ENCODE measurements at regions not wholly inside any gene's neighbourhood (a gene's known extent, or its start where the extent isn't known, plus 50 kb on each side); places are given as distances from the start of the nearest gene placed in this dataset.

GRCh38 chr11:44376423-44376822 lies 66.5 kb upstream of the ALX4 start:
- no peak for DNase-seq
- Histone ChIP-seq H3K4me3 (ENCODE audit: low read depth, low read length) (no peak overlapping the region), H3K27me3 (replicated peaks) (no peaks in the 10 kb centered on the region), H3K36me3 (replicated peaks) (no peaks in the 10 kb centered on the region), H3K27ac (no peak overlapping the region)
- in situ Hi-C loops (cut with HindIII; ENCODE audit: low pct_ligation_motif_present, low sequenced_read_pairs), result no loop called here
- no peak for TF ChIP-seq CTCF (IDR thresholded peaks at IDR 0.05; ENCODE audit: low read depth, low read length, missing control alignments)

- no peaks in the 10 kb centered on the region for H3K27me3 ChIP-seq (replicated peaks)
- no peak overlapping the region for H3K4me3 ChIP-seq (ENCODE audit: low read depth, low read length)
- no peak for TF ChIP-seq CTCF (IDR thresholded peaks at IDR 0.05; ENCODE audit: low read depth, low read length, missing control alignments)
- no peak for DNase-seq
- H3K36me3 ChIP-seq (replicated peaks), result no peaks in the 10 kb centered on the region
- in situ Hi-C loops (cut with HindIII; ENCODE audit: low pct_ligation_motif_present, low sequenced_read_pairs), result no loop called here
- H3K27ac ChIP-seq, result no peak overlapping the region
Measured at GRCh38 chr11:44377121-44377520, 67.2 kb upstream of the ALX4 start.

- no peak for DNase-seq
- Histone ChIP-seq H3K27ac (no peak overlapping the region), H3K36me3 (replicated peaks) (no peaks in the 10 kb centered on the region), H3K4me3 (ENCODE audit: low read depth, low read length) (no peak overlapping the region), H3K27me3 (replicated peaks) (peaks cover 3% of the 10 kb centered on the region)
- in situ Hi-C loops (cut with HindIII; ENCODE audit: low pct_ligation_motif_present, low sequenced_read_pairs), result no loop called here
- no peak for TF ChIP-seq CTCF (IDR thresholded peaks at IDR 0.05; ENCODE audit: low read depth, low read length, missing control alignments)
Measured at GRCh38 chr11:44377914-44378321, 68.0 kb upstream of the ALX4 start.

GRCh38 chr11:44379141-44380008 lies 69.4 kb upstream of the ALX4 start:
- no peak for TF ChIP-seq CTCF (IDR thresholded peaks at IDR 0.05; ENCODE audit: low read depth, low read length, missing control alignments)
- no peak overlapping the region for H3K27ac ChIP-seq
- peaks cover 3% of the 10 kb centered on the region for H3K27me3 ChIP-seq (replicated peaks)
- H3K36me3 ChIP-seq (replicated peaks), result no peaks in the 10 kb centered on the region
- H3K4me3 ChIP-seq (ENCODE audit: low read depth, low read length), result no peak overlapping the region
- in situ Hi-C loops (cut with HindIII; ENCODE audit: low pct_ligation_motif_present, low sequenced_read_pairs), result no loop called here
- no peak for DNase-seq

GRCh38 chr11:44380009-44380313 lies 70.0 kb upstream of the ALX4 start:
- no peak for DNase-seq
- no peaks in the 10 kb centered on the region for H3K36me3 ChIP-seq (replicated peaks)
- in situ Hi-C loops (cut with HindIII; ENCODE audit: low pct_ligation_motif_present, low sequenced_read_pairs), result no loop called here
- TF ChIP-seq CTCF (IDR thresholded peaks at IDR 0.05; ENCODE audit: low read depth, low read length, missing control alignments), result no peak
- peaks cover 3% of the 10 kb centered on the region for H3K27me3 ChIP-seq (replicated peaks)
- no peak overlapping the region for H3K4me3 ChIP-seq (ENCODE audit: low read depth, low read length)
- H3K27ac ChIP-seq, result no peak overlapping the region

GRCh38 chr11:44380820-44381219 lies 70.9 kb upstream of the ALX4 start:
- no peak overlapping the region for H3K4me3 ChIP-seq (ENCODE audit: low read depth, low read length)
- H3K36me3 ChIP-seq (replicated peaks), result no peaks in the 10 kb centered on the region
- DNase-seq, result no peak
- peaks cover 3% of the 10 kb centered on the region for H3K27me3 ChIP-seq (replicated peaks)
- in situ Hi-C loops (cut with HindIII; ENCODE audit: low pct_ligation_motif_present, low sequenced_read_pairs), result no loop called here
- H3K27ac ChIP-seq, result no peak overlapping the region
- no peak for TF ChIP-seq CTCF (IDR thresholded peaks at IDR 0.05; ENCODE audit: low read depth, low read length, missing control alignments)
